Coronary artery (tissue), 2 donors: ENCODE measurements at regions not wholly inside any gene's neighbourhood (a gene's known extent, or its start where the extent isn't known, plus 50 kb on each side); places are given as distances from the start of the nearest gene placed in this dataset.
A peak's percentile ranks its signal among the peaks of the same experiment; 100 is the strongest.

Experiments
- DNase-seq: peaks from one replicate; pipeline ENCODE4 v3.0.0-alpha.2; 2017; ENCODE audit warnings: low spot score
- H3K27ac ChIP-seq, 2 donors: fragments of 200-600 bp; sonication (generic); one replicate each; pipeline ENCODE4 v1.5.1; 2016 to 2019
- H3K4me3 ChIP-seq: fragments of 200-600 bp; sonication (generic); 2 replicates; pipeline ENCODE4 v1.5.1; 2016; ENCODE audit warnings: mild to moderate bottlenecking, moderate library complexity
- CTCF ChIP-seq: fragments of 200-600 bp; sonication (generic); IDR thresholded peaks from one replicate; pipeline ENCODE4 v1.5.1; 2019; ENCODE audit warnings: antibody characterized with exemption

GRCh38 chr2:186405842-186406241 is 80.2 kb upstream of the ZC3H15 start:
- H3K27ac ChIP-seq, result no peak overlapping the region
- no peak for DNase-seq
- no peak overlapping the region for H3K4me3 ChIP-seq
- no peak for TF ChIP-seq CTCF

DNA sequence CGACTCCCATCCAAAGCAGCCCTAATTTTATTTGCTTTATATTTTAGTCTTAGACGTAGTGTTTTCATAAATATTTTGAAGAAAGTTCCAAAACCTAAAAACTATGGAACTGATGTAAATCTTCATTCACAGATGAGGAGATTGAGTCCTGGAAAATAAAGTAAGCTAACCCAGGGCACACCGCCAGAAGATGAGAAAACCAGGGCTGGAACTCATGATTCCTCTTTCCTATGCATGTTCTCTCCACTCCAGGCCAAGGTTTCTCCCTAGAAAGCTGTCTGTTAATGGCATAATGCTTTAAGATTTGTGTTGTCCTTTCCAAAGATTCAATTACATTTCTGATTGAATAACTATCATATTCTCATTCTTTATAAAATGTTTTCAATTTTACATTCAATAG is 78.4 kb upstream of the ZC3H15 start:
- no peak overlapping the region for H3K4me3 ChIP-seq
- no peak for DNase-seq
- TF ChIP-seq CTCF, result no peak
- H3K27ac ChIP-seq, result no peak overlapping the region

DNA sequence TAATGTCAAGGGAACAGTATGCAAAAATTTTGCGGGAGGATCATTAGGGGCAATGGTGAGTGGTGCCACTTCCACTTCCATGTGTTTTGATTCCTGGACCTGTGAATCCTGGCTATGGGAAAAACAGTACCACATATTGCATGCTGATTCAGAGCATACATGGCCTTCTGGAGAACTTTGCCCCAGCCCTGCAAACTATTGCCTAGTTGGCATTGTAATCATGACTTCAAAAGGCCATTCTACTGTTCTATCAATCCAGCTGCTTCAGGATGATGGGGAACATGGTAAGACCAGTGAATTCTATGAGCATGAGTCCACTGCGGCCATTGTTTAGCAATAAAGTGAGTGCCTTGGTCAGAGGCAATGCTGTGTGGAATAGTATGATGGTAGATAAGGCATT is 75.3 kb upstream of the ZC3H15 start:
- Histone ChIP-seq H3K4me3 (no peak overlapping the region), H3K27ac (no peak overlapping the region)
- TF ChIP-seq CTCF, result no peak
- DNase-seq, result no peak

DNA sequence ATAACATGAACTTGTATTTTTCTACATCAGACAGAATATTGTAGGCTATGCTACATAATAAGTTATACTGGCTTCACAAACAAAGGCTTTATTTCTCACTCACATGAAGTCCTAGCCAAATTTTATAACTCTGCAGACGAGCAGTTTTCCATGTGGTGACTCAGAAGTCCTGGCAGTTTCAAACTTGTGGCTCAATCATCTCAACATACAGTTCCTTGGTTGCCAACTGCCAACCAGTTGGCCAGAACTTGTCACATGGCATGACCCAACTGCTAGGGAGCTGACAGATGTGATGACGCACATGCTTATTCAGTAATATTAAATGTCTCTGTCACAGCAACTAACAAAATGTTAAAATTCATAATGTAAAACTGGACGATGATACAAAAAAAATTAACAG is 63.8 kb upstream of the ZC3H15 start:
- Histone ChIP-seq H3K27ac (no peak overlapping the region), H3K4me3 (no peak overlapping the region)
- DNase-seq, result peak; percentile 78
- no peak for TF ChIP-seq CTCF

- no peak for DNase-seq
- Histone ChIP-seq H3K4me3 (no peak overlapping the region), H3K27ac (no peak overlapping the region)
- TF ChIP-seq CTCF, result no peak
Observed at GRCh38 chr2:186423481-186423880, 62.6 kb upstream of the ZC3H15 start.

DNA sequence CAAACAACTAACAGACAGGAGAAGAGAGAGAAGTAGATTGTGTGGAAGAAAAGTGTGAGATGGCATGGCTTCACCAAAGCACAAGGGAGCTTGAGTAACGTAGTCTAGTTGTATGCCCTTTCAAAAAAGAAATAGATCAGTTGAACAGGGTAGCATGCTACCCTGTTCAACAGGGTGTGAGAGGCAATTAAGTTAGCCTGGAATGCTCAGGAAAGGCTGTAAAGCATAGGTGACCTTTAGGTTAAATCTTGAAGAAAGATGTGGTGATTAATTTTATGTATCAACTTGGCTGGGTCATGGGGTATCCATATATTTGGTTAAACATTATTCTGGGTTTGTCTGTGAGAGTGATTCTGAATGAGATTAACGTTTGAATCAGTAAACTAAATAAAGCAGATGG is 61.8 kb upstream of the ZC3H15 start:
- Histone ChIP-seq H3K27ac (no peak overlapping the region), H3K4me3 (no peak overlapping the region)
- TF ChIP-seq CTCF, result no peak
- no peak for DNase-seq

DNA sequence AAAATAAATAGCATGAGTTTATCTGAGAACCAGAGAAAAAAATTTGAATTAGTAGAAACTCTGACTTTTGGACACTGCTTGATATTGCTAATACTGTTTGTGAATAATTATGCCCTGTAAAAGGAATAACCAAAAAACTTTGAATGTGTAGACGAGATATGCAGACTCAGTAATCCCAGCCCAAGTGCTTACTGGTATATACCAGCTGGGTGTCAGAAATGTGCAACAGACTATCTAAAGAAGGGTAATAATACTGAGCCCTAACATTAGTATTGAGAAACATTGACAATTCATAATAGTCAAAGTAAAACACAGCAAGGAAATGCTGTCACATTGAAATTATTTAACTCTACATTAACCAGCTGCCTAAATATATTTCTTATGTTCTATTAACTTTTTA is 60.5 kb upstream of the ZC3H15 start:
- DNase-seq, result no peak
- Histone ChIP-seq H3K27ac (no peak overlapping the region), H3K4me3 (no peak overlapping the region)
- TF ChIP-seq CTCF, result no peak
